ENCODE measurements at regions not wholly inside any gene's neighbourhood (a gene's known extent, or its start where the extent isn't known, plus 50 kb on each side); places are given as distances from the start of the nearest gene placed in this dataset.

DNA sequence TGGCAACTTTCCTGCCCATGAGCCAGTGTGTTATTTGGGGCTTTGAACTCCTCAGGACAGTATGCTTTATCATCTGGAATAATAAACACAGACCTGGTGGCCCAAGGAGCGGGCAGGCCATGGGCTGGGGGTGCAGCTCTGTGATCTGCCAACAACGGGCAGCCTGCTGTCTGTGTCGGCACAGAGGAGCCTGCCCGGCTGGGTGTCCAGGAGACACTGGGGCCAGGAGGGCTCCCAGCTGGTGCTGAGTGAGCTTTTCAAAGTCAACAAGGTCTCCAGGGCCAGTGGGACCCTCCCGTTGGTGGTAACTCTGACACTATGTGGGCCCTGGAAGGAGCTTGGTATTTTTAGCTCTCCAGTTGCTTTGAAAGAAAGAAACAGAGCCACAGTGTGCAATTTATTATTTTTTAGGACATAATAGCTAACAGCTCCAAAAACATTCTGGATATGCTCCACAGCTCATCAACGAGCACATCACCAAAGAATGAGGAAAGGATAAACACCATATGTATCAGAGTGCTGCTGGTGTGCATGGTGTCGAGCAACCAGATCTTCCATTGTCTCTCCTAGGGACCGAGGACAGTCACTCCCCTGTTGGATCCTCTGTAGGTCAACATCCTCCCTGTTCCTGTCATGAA is 488.7 kb upstream of the USP24 start:
- no peak for TF ChIP-seq CHD2 (IDR thresholded peaks at IDR 0.05; ENCODE audit: low read length, partially characterized antibody)
- no peak for TF ChIP-seq FOXS1 (CRISPR knock-in tag; IDR thresholded peaks at IDR 0.05)
- TF ChIP-seq CEBPB (IDR thresholded peaks at IDR 0.05) = no peak
- TF ChIP-seq, protein P1, sequence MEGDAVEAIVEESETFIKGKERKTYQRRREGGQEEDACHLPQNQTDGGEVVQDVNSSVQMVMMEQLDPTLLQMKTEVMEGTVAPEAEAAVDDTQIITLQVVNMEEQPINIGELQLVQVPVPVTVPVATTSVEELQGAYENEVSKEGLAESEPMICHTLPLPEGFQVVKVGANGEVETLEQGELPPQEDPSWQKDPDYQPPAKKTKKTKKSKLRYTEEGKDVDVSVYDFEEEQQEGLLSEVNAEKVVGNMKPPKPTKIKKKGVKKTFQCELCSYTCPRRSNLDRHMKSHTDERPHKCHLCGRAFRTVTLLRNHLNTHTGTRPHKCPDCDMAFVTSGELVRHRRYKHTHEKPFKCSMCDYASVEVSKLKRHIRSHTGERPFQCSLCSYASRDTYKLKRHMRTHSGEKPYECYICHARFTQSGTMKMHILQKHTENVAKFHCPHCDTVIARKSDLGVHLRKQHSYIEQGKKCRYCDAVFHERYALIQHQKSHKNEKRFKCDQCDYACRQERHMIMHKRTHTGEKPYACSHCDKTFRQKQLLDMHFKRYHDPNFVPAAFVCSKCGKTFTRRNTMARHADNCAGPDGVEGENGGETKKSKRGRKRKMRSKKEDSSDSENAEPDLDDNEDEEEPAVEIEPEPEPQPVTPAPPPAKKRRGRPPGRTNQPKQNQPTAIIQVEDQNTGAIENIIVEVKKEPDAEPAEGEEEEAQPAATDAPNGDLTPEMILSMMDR (IDR thresholded peaks at IDR 0.05) = no peak
- TF ChIP-seq ZC3H11A (IDR thresholded peaks at IDR 0.05) = no peak
- TF ChIP-seq, protein P2, sequence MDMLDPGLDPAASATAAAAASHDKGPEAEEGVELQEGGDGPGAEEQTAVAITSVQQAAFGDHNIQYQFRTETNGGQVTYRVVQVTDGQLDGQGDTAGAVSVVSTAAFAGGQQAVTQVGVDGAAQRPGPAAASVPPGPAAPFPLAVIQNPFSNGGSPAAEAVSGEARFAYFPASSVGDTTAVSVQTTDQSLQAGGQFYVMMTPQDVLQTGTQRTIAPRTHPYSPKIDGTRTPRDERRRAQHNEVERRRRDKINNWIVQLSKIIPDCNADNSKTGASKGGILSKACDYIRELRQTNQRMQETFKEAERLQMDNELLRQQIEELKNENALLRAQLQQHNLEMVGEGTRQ (IDR thresholded peaks at IDR 0.05) = no peak
- TF ChIP-seq MAFK (IDR thresholded peaks at IDR 0.05; ENCODE audit: partially characterized antibody) = no peak
- TF ChIP-seq, protein P3, sequence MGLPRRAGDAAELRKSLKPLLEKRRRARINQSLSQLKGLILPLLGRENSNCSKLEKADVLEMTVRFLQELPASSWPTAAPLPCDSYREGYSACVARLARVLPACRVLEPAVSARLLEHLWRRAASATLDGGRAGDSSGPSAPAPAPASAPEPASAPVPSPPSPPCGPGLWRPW (IDR thresholded peaks at IDR 0.05) = no peak
- TF ChIP-seq RAD21 (conservative IDR thresholded peaks at IDR 0.05 in 1 of 2, IDR thresholded peaks at IDR 0.05 in 1 of 2) = no peak
- TF ChIP-seq, protein P4, sequence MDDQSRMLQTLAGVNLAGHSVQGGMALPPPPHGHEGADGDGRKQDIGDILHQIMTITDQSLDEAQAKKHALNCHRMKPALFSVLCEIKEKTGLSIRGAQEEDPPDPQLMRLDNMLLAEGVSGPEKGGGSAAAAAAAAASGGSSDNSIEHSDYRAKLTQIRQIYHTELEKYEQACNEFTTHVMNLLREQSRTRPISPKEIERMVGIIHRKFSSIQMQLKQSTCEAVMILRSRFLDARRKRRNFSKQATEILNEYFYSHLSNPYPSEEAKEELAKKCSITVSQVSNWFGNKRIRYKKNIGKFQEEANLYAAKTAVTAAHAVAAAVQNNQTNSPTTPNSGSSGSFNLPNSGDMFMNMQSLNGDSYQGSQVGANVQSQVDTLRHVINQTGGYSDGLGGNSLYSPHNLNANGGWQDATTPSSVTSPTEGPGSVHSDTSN (IDR thresholded peaks at IDR 0.05) = no peak
- TF ChIP-seq EP300 (IDR thresholded peaks at IDR 0.05) = no peak
